H9 (cell line): ENCODE measurements at regions not wholly inside any gene's neighbourhood (a gene's known extent, or its start where the extent isn't known, plus 50 kb on each side); places are given as distances from the start of the nearest gene placed in this dataset.

Experiments used
- DNase-seq: peaks from one replicate; pipeline ENCODE4 v3.0.0-alpha.2; 2017
- H2AFZ ChIP-seq: one replicate; pipeline ENCODE4 v1.6.1; 2013; ENCODE audit warnings: mild to moderate bottlenecking, low read length, control low read depth, moderate library complexity
- H2AK5ac ChIP-seq: 2 replicates; pipeline ENCODE4 v1.6.1; 2013; ENCODE audit warnings: low read length, control low read depth, mixed read lengths; ENCODE audit not compliant: insufficient read length
- H2BK120ac ChIP-seq: one replicate; pipeline ENCODE4 v1.6.1; 2013; ENCODE audit warnings: low read depth, mild to moderate bottlenecking, low read length, control low read depth, inconsistent platforms; ENCODE audit not compliant: poor library complexity, severe bottlenecking
- H2BK12ac ChIP-seq: 2 replicates; pipeline ENCODE4 v1.6.1; 2013; ENCODE audit warnings: low read length, control low read depth, mixed read lengths, low read depth; ENCODE audit not compliant: insufficient read length
- H2BK15ac ChIP-seq: 2 replicates; pipeline ENCODE4 v1.6.1; 2013; ENCODE audit warnings: low read depth, low read length, control low read depth
- H2BK20ac ChIP-seq: one replicate; pipeline ENCODE4 v1.6.1; 2013; ENCODE audit warnings: low read depth, mild to moderate bottlenecking, low read length, control low read depth, inconsistent platforms; ENCODE audit not compliant: poor library complexity, severe bottlenecking
- H2BK5ac ChIP-seq: 2 replicates; pipeline ENCODE4 v1.6.1; 2013; ENCODE audit warnings: low read length, control low read depth, mixed read lengths; ENCODE audit not compliant: insufficient read length
- H3K14ac ChIP-seq: 2 replicates; pipeline ENCODE4 v1.6.1; 2013; ENCODE audit warnings: low read length, control low read depth; ENCODE audit not compliant: insufficient read depth
- H3K18ac ChIP-seq: 2 replicates; pipeline ENCODE4 v1.6.1; 2013; ENCODE audit warnings: low read depth, mild to moderate bottlenecking, mixed read lengths, low read length, control low read depth; ENCODE audit not compliant: insufficient read length
- H3K23ac ChIP-seq: 2 replicates; pipeline ENCODE4 v1.6.1; 2013; ENCODE audit warnings: low read length, control low read depth, mixed read lengths, low read depth; ENCODE audit not compliant: insufficient read length
- H3K23me2 ChIP-seq: 2 replicates; pipeline ENCODE4 v1.6.1; 2013; ENCODE audit warnings: low read depth, mild to moderate bottlenecking, mixed read lengths, low read length, control low read depth; ENCODE audit not compliant: insufficient read length, poor library complexity, severe bottlenecking
- H3K27ac ChIP-seq: 2 replicates; pipeline ENCODE4 v1.5.1; 2013; ENCODE audit warnings: low read length, control low read depth, mixed read lengths, low read depth; ENCODE audit not compliant: insufficient read length
- H3K27me3 ChIP-seq: 2 replicates; pipeline ENCODE4 v1.6.1; 2013; ENCODE audit warnings: low read length, control low read depth, inconsistent platforms; ENCODE audit not compliant: insufficient read depth
- H3K4ac ChIP-seq: 2 replicates; pipeline ENCODE4 v1.6.1; 2013; ENCODE audit warnings: low read depth, mild to moderate bottlenecking, control low read depth, inconsistent platforms, low read length, moderate library complexity
- H3K4me1 ChIP-seq: 2 replicates; pipeline ENCODE4 v1.6.1; 2013; ENCODE audit warnings: low read length, control low read depth, inconsistent platforms; ENCODE audit not compliant: insufficient read depth
- H3K4me2 ChIP-seq: 2 replicates; pipeline ENCODE4 v1.6.1; 2013; ENCODE audit warnings: low read length, control low read depth, mixed read lengths; ENCODE audit not compliant: insufficient read length, insufficient read depth
- H3K56ac ChIP-seq: 2 replicates; pipeline ENCODE4 v1.6.1; 2013; ENCODE audit warnings: low read depth, mild to moderate bottlenecking, mixed read lengths, low read length, control low read depth; ENCODE audit not compliant: insufficient read length
- H3K79me1 ChIP-seq: 2 replicates; pipeline ENCODE4 v1.6.1; 2013; ENCODE audit warnings: low read depth, mild to moderate bottlenecking, moderate library complexity, low read length, control low read depth, inconsistent platforms; ENCODE audit not compliant: insufficient read depth, poor library complexity, severe bottlenecking
- H3K79me2 ChIP-seq: 2 replicates; pipeline ENCODE4 v1.6.1; 2013; ENCODE audit warnings: low read length, control low read depth, inconsistent platforms; ENCODE audit not compliant: insufficient read depth
- H3K9ac ChIP-seq: 2 replicates; pipeline ENCODE4 v1.6.1; 2013; ENCODE audit warnings: low read length, control low read depth, mixed read lengths; ENCODE audit not compliant: insufficient read length; ENCODE audit errors: extremely low read depth
- H3K9me3 ChIP-seq: one replicate; pipeline ENCODE4 v1.6.1; 2013; ENCODE audit warnings: low read depth, low read length, inconsistent platforms; ENCODE audit not compliant: control insufficient read depth
- H3T11ph ChIP-seq: one replicate; pipeline ENCODE4 v1.6.1; 2013; ENCODE audit warnings: mild to moderate bottlenecking, low read length, control low read depth, inconsistent platforms
- H4K20me1 ChIP-seq: one replicate; pipeline ENCODE4 v1.6.1; 2013; ENCODE audit not compliant: control insufficient read depth, insufficient read length, insufficient read depth
- H4K5ac ChIP-seq: 2 replicates; pipeline ENCODE4 v1.6.1; 2013; ENCODE audit warnings: low read depth, mild to moderate bottlenecking, mixed read lengths, low read length, control low read depth; ENCODE audit not compliant: insufficient read length
- H4K8ac ChIP-seq: replicated peaks from 2 replicates; pipeline ENCODE4 v1.6.1; 2013; ENCODE audit warnings: low read length, control low read depth, mixed read lengths, low read depth; ENCODE audit not compliant: insufficient read length
- H4K91ac ChIP-seq: 2 replicates; pipeline ENCODE4 v1.6.1; 2013; ENCODE audit warnings: low read depth, mild to moderate bottlenecking, moderate library complexity, mixed read lengths, low read length, control low read depth; ENCODE audit not compliant: insufficient read length
- H3K27ac Mint-ChIP-seq, 3 experiments: 2 replicates in 2 of 3; 3 replicates in 1 of 3; pipeline ENCODE4 v1.8.0; 2020 to 2021; ENCODE audit warnings: mixed read lengths in 3 of 3, mild to moderate bottlenecking in 1 of 3, moderate library complexity in 1 of 3
- H3K27me3 Mint-ChIP-seq: 2 replicates; pipeline ENCODE4 v1.8.0; 2021; ENCODE audit warnings: low read depth, mild to moderate bottlenecking, moderate library complexity, mixed read lengths
- H3K36me3 Mint-ChIP-seq, 3 experiments: 2 replicates in 2 of 3; 3 replicates in 1 of 3; pipeline ENCODE4 v1.8.0; 2020 to 2021; ENCODE audit warnings: low read depth in 3 of 3, mixed read lengths in 3 of 3; ENCODE audit not compliant: insufficient read depth in 1 of 3
- H3K4me1 Mint-ChIP-seq, 2 experiments: 2 replicates each; pipeline ENCODE4 v1.8.0; 2020; ENCODE audit warnings: mixed read lengths in 2 of 2
- H3K4me3 Mint-ChIP-seq, 2 experiments: 2 replicates in 1 of 2; 3 replicates in 1 of 2; pipeline ENCODE4 v1.8.0; 2020 to 2021; ENCODE audit warnings: mild to moderate bottlenecking in 2 of 2, mixed read lengths in 2 of 2, moderate library complexity in 1 of 2
- H3K9me3 Mint-ChIP-seq, 2 experiments: 2 replicates in 1 of 2; 3 replicates in 1 of 2; pipeline ENCODE4 v1.8.0; 2020; ENCODE audit warnings: mild to moderate bottlenecking in 2 of 2, mixed read lengths in 2 of 2, moderate library complexity in 1 of 2
- CTCF ChIP-seq: fragments of 200-600 bp; sonication (generic); conservative IDR thresholded peaks from 3 replicates; pipeline ENCODE4 v1.8.0; 2021; ENCODE audit warnings: antibody characterized with exemption, mild to moderate bottlenecking
- WGBS: extraction: QIAGEN DNeasy Blood & Tissue Kit; methylation state at CpG from one replicate; pipeline ENCODE4 v1.1.7; 2013; ENCODE audit warnings: missing lambda C conversion rate, low lambda C conversion rate, mixed read lengths; ENCODE audit not compliant: insufficient read length; ENCODE audit errors: extremely low coverage; 5-methylcytosine and 5-hydroxymethylcytosine counted together

GRCh38 chrX:83339724-83340123 is 168.4 kb upstream of the POU3F4 start:
- H3K4me2 ChIP-seq: no peak overlapping the region
- no peaks in the 10 kb centered on the region for H4K20me1 ChIP-seq
- no peak for DNase-seq
- Mint-ChIP-seq H3K4me1 (peaks cover 4 to 5% of the 10 kb centered on the region in 2 experiments; a peak in 2 of 4 replicates), H3K9me3 (peaks cover 28 to 30% of the 10 kb centered on the region in 2 experiments), H3K27me3 (no peaks in the 10 kb centered on the region), H3K4me3 (no peak overlapping the region), H3K27ac (no peak overlapping the region), H3K36me3 (peaks cover 0 to 2% (median 0%) of the 10 kb centered on the region in 3 experiments; a peak in 1 of 7 replicates)
- H2BK15ac ChIP-seq: no peak overlapping the region
- H4K8ac ChIP-seq: no peak overlapping the region
- peaks cover 6% of the 10 kb centered on the region for H3K9me3 ChIP-seq
- no peak overlapping the region for H3K56ac ChIP-seq
- no peak overlapping the region for H2BK12ac ChIP-seq
- H3K79me1 ChIP-seq: no peaks in the 10 kb centered on the region
- H2BK120ac ChIP-seq: no peak overlapping the region
- H3T11ph ChIP-seq: no peak overlapping the region
- WGBS: no CpG with 5 or more reads among the region's 4 CpGs
- H3K27me3 ChIP-seq: no peaks in the 10 kb centered on the region
- no peak overlapping the region for H2AFZ ChIP-seq
- H3K4me1 ChIP-seq: no peaks in the 10 kb centered on the region
- H2BK5ac ChIP-seq: no peak overlapping the region
- H3K79me2 ChIP-seq: no peaks in the 10 kb centered on the region
- TF ChIP-seq CTCF: no peak
- H3K18ac ChIP-seq: no peak overlapping the region
- no peak overlapping the region for H3K14ac ChIP-seq
- H3K4ac ChIP-seq: no peak overlapping the region
- H3K27ac ChIP-seq: no peak overlapping the region
- no peak overlapping the region for H2BK20ac ChIP-seq
- no peak overlapping the region for H3K9ac ChIP-seq
- no peaks in the 10 kb centered on the region for H3K23me2 ChIP-seq
- no peak overlapping the region for H2AK5ac ChIP-seq
- H3K23ac ChIP-seq: no peak overlapping the region
- H4K91ac ChIP-seq: no peak overlapping the region
- H4K5ac ChIP-seq: no peak overlapping the region
